ENCODE measurements at regions not wholly inside any gene's neighbourhood (a gene's known extent, or its start where the extent isn't known, plus 50 kb on each side); places are given as distances from the start of the nearest gene placed in this dataset.

GRCh38 chr11:113553235-113553634 lies 78.0 kb upstream of the DRD2 start:
- no peak for DNase-seq

- DNase-seq = no peak
These were observed 77.1 kb upstream of the DRD2 start for GRCh38 chr11:113552271-113552670.

DNA sequence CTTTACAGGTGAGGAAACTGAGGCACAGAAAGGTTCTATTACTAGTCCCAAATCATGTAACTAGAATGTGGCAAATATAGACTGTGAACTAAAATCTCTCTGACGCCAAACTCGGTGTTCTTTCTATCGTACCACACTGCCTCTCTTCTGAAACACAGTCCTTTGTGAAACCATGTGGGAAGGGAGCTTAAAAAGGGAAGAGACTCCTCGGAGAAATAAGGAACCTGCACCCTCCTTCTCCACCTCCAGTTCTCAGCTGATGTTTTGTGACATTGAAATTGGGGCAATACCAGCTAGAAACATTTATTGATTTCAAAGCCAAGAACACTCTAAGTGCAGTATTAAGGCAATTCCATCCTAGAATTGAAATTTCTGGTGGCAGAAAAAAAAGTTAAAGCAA lies 76.4 kb upstream of the DRD2 start:
- DNase-seq = no peak

GRCh38 chr11:113549611-113550578 lies 74.7 kb upstream of the DRD2 start:
- DNase-seq = no peak

GRCh38 chr11:113549061-113549460 lies 73.9 kb upstream of the DRD2 start:
- no peak for DNase-seq

GRCh38 chr11:113547739-113548138 lies 72.5 kb upstream of the DRD2 start:
- no peak for DNase-seq

GRCh38 chr11:113546757-113547507 lies 71.7 kb upstream of the DRD2 start:
- no peak for DNase-seq

- no peak for DNase-seq
These were observed 67.2 kb upstream of the DRD2 start for GRCh38 chr11:113542420-113542819.

DNA sequence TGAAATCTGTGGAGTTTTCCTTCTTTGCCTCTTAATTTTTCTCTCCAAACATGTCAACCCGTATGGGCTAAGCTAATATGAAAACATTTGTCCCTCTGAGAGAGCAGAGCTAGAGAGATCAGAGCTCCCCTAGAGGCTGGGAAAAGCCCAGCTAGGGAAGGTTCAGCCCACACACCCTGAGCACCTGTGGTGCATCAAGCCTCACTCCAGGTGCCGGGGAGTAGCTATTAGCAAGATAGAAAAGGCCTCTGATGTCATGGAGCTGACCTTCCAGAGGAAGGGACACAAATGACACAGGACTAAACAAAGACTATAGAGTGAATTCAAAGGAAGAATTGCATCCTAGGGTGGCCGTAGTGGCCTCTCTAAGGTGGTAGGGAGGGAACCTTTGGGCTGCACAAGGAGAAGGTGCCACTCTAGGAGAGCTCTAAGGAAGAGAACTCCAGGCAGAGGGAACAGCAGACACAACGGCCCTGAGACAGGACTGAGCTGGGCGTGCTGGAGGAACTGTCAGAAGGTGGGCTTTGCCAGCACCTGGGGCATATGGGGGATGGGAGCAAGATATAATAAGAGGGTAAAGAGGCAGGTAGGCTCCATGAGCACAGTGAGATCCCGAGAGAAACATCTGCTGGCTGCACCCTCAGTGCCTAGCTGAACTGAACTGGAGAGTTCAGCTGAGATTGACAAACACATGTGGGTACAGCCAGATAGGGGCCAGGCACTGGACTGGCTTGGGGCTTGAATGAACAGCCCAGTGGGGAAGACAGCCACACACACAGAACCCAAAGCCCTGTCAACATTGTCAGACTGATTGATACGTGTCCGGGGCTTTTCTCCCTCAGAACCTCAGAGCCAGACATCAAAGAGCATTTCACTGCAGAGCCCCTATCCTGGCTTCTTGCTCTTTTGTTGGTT lies 65.5 kb upstream of the DRD2 start:
- no peak for DNase-seq

GRCh38 chr11:113538451-113539412 lies 63.5 kb upstream of the DRD2 start:
- DNase-seq = no peak

DNA sequence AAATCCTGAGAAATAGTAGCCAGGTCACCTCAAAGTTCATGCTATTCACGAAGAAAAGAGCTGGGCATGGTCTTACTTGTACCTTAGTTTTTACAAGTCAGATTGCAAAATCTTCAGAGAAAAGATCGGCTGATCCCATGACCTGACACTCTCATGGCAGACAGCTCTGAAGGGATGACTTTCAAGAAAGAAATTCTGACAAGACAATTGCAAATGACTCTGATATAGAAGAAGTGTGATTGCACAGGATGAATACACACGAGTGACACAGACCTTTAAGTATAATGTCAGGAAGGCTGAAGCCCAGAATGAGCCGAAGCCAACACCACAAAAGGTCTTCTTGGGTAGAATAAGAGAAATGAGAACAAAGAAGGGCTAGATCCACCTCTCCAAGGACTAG lies 59.4 kb upstream of the DRD2 start:
- no peak for DNase-seq

DNA sequence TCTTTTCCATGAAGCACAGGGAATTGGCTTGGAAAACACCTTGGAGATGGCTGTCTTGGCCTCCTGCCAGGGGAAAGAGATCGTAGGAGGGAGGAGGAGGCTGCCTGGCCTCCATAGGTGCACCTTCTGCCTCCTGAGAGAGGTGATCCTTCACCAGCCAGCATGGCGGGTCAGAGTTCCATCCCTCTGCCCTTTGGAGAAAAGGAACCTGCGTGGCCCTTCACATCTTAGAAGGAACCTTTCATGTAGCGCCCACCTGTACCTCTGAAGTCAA lies 58.2 kb upstream of the DRD2 start:
- no peak for DNase-seq

GRCh38 chr11:113532697-113533424 lies 57.7 kb upstream of the DRD2 start:
- peak; percentile 16 for DNase-seq

GRCh38 chr11:113531575-113532451 lies 56.6 kb upstream of the DRD2 start:
- DNase-seq = no peak

GRCh38 chr11:113531083-113531482 lies 55.9 kb upstream of the DRD2 start:
- no peak for DNase-seq

GRCh38 chr11:113529606-113530005 lies 54.4 kb upstream of the DRD2 start:
- DNase-seq = no peak

- DNase-seq = no peak
These were observed 53.8 kb upstream of the DRD2 start for GRCh38 chr11:113528982-113529381.

DNA sequence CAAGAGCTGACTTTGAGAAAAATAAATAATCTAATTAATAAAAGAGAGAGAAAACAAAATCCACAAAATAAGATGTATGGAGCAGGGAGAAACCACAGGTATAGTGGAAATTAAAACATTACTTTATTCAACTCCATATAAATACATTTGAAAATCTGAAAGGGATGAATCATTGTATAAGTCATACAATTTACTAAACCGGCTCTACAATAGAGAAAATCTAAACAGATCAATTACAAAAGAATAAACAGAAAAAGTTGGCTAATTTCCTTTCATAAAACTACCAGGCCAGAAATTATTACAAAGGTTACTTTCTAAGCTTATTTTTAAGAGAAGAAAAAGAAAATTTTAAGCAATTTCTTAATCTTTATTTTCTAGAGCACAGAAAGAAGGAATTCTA lies 51.3 kb upstream of the DRD2 start:
- no peak for DNase-seq
